Fibroblast of villous mesenchyme (primary cell): ENCODE measurements at regions not wholly inside any gene's neighbourhood (a gene's known extent, or its start where the extent isn't known, plus 50 kb on each side); places are given as distances from the start of the nearest gene placed in this dataset.

ENCODE experiments used
- DNase-seq: peaks from one replicate; pipeline ENCODE4 v3.0.0-alpha.2; 2010; ENCODE audit warnings: low read depth
- H3K4me3 ChIP-seq: 2 replicates; pipeline ENCODE4 v1.5.1; 2011; ENCODE audit warnings: low read depth, mild to moderate bottlenecking, low read length
- CTCF ChIP-seq: IDR thresholded peaks from 2 replicates; pipeline ENCODE4 v1.5.1; 2012; ENCODE audit warnings: low read depth, mild to moderate bottlenecking, low read length; ENCODE audit not compliant: insufficient read depth

GRCh38 chr21:28226563-28226962 lies 766.1 kb downstream of the LTN1 start:
- TF ChIP-seq CTCF, result no peak
- no peak overlapping the region for H3K4me3 ChIP-seq
- DNase-seq, result no peak

GRCh38 chr21:28224191-28224726 lies 768.4 kb downstream of the LTN1 start:
- H3K4me3 ChIP-seq, result no peak overlapping the region
- peak; percentile 25 for DNase-seq
- no peak for TF ChIP-seq CTCF

- no peak for TF ChIP-seq CTCF
- no peak for DNase-seq
These were observed 770.7 kb downstream of the LTN1 start for GRCh38 chr21:28221984-28222383.

GRCh38 chr21:28220680-28221079 lies 772.0 kb downstream of the LTN1 start:
- peak; percentile 46 for DNase-seq
- TF ChIP-seq CTCF, result no peak
- no peak overlapping the region for H3K4me3 ChIP-seq

More at GRCh38 chr21:28221984-28222383, 770.7 kb downstream of the LTN1 start:
- no peak overlapping the region for H3K4me3 ChIP-seq

GRCh38 chr21:28216976-28217523 lies 775.6 kb downstream of the LTN1 start:
- no peak for DNase-seq
- H3K4me3 ChIP-seq, result no peak overlapping the region
- TF ChIP-seq CTCF, result no peak

- peak; percentile 78 for DNase-seq
- TF ChIP-seq CTCF, result no peak
- no peak overlapping the region for H3K4me3 ChIP-seq
These were observed 777.3 kb downstream of the LTN1 start for GRCh38 chr21:28215214-28215954.
